HG02970 (cell line): ENCODE measurements at regions not wholly inside any gene's neighbourhood (a gene's known extent, or its start where the extent isn't known, plus 50 kb on each side); places are given as distances from the start of the nearest gene placed in this dataset.
"Not testable (repeated sequence)": the region's sequence is repeated elsewhere in the genome, so short reads cannot be mapped to it uniquely, and the experiment has no call there.

Source experiments
- ATAC-seq: cut with Tn5 transposase; IDR thresholded peaks from one replicate; pipeline ENCODE4 v1.9.1; 2021; ENCODE audit warnings: mild to moderate bottlenecking, moderate library complexity, moderate number of reproducible peaks; ENCODE audit not compliant: unreplicated experiment, low FRiP score

DNA sequence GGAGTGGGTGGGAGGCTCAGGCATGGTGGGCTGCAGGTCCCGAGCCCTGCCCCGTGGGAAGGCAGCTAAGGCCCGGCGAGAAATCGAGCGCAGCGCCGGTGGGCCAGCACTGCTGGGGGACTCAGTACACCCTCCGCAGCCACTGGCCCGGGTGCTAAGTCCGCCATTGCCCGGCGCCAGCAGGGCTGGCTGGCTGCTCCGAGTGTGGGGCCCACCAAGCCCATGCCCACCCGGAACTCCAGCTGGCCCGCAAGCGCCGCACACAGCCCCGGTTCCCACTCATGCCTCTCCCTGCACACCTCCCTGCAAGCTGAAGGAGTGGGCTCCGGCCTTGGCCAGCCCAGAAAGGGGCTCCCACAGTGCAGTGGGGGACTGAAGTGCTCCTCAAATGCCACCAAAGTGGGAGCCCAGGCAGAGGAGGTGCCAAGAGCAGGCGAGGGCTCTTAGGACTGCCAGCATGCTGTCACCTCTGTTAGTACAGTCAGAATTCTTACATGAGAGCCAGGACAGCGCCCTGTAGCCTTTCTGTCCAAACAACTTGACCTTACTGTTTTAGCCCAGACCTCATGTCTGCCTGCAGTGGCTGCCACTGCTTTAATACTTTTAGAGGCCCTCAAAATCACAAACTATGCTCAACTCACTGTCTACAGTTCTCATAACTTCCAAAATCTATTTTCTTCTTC, 1117.9 kb downstream of the STIM2 start:
- ATAC-seq, result not testable (repeated sequence)

GRCh38 chr4:27985522-27985921, 1124.9 kb downstream of the STIM2 start:
- no peak for ATAC-seq

- ATAC-seq, result no peak
Observed at GRCh38 chr4:27986476-27986875, 1125.8 kb downstream of the STIM2 start.

DNA sequence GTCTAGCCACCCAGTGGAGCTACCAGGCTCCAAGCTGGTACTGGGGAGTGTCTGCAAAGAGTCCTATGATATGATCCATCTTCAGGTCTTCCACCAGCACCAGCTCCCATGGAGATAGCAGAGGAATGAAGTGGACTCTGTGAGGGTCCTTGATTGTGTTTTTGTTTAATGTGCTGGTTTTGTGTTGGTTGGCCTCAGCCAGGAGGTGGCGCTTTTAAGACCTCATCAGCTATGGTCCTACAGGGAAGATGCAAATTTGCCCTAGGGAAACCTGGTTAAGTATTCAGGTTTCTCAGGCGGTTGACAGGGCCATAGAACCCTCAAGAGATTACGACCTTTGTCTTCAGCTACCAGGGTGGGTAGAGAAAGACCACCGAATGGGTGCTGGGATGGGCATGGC, 1141.1 kb downstream of the STIM2 start:
- no peak for ATAC-seq

GRCh38 chr4:28004520-28004919, 1143.9 kb downstream of the STIM2 start:
- ATAC-seq, result no peak

- no peak for ATAC-seq
Observed at GRCh38 chr4:28006021-28006420, 1145.4 kb downstream of the STIM2 start.

- no peak for ATAC-seq
Observed at GRCh38 chr4:28007693-28008092, 1147.1 kb downstream of the STIM2 start.

GRCh38 chr4:28009541-28009940, 1148.9 kb downstream of the STIM2 start:
- no peak for ATAC-seq

DNA sequence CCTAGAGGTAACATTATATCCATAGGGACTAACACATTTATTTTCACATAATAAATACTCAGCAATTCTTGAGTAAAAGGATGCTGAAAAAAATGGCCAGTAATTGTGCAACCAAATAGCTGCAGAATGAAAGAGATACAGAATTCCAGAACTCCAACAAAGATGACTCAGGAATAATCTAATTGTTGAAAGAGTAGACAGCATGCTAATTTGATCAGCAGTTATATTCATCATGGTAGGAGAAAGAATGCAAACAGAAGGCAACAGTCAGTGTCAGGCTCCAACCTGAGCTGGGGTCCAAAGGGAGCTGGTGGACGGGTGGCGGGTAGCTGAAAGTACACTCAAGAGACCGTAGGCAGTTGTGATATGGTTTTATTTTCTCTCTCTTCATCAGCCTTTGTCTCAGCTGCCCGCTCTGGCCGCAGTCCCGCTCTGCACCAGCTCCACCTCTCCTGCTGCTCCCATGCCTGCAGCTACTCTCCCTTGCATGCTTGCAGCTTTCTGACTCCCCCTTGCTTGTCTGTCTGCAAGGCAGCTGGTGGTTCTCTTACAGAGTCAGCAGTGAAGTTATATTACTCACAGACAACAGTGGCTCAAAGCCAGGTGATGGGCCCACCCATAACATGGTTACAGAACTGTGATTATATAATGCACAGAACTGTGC, 1150.1 kb downstream of the STIM2 start:
- no peak for ATAC-seq

DNA sequence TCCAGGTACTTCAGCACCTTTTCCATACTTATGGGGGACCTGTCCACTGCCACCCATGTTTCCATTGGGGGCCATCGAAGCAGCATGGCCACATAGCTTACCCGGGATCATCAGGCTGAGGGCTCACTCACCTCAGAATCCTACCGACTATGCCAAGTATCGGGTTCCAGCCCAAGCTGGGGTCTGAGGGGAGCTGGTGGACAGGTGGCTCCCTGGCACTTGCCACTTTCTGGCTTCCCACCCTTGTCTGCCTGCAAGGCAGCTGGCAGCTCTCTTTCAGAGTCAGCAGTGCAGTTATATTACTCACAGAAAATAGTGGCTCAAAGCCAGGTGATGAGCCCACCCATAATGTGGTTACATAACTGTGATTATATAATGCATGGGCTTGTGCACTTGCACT, 1153.8 kb downstream of the STIM2 start:
- no peak for ATAC-seq

GRCh38 chr4:28015996-28016395, 1155.4 kb downstream of the STIM2 start:
- ATAC-seq, result no peak

GRCh38 chr4:28038253-28038652, 1177.6 kb downstream of the STIM2 start:
- not testable (repeated sequence) for ATAC-seq

DNA sequence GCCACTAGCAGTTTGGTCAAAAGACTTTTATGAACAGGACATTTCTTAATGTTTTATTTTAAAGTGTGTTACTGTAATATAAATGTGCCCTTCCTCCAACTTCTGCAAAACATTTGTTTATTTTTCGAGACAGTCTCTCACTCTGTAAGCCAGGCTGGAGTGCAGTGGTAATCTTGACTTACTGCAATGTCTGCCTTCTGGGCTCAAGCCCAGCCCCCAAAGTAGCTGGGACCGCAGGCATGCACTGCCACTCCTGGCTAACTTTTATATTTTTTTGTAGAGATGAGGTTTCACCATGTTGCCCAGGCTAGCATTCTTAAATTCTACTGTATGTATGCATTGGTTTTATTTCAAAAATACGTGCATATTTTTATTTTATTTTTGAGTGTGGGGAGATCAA, 1201.9 kb downstream of the STIM2 start:
- ATAC-seq, result no peak

DNA sequence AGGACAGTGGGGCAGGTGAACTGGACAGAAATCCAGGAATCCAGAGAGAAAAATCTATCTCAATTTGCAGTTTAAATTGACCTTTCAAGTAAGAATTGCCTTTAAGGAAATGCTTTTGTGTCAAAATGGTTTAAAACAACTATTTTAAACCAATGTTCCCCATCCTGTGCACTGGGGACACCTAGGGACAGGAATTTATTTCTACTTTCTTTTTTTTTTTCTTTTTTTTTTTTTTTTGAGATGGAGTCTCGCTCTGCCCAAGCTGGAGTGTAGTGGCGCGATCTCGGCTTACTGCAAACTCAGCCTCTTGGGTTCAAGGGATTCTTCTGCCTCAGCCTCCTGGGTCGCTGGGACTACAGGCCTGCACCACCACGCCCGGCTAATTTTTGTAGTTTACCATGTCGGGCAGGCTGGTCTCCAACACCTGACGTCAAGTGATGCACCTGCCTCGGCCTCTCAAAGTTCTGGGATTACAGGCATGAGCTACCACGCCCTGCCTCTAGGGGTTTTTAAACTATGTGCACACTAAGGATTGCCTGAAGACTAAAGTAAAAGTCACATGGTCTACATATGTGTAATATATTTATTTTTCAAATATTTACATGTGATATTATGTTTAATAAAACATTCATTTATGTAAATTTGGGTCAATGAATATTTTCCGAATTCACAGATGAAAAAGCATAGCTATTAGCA, 1213.4 kb downstream of the STIM2 start:
- ATAC-seq, result no peak

GRCh38 chr4:28075401-28075956, 1214.8 kb downstream of the STIM2 start:
- no peak for ATAC-seq

- ATAC-seq, result not testable (repeated sequence)
Observed at GRCh38 chr4:28077203-28077602, 1216.6 kb downstream of the STIM2 start.

- ATAC-seq, result no peak
Observed at GRCh38 chr4:28082686-28083390, 1222.2 kb downstream of the STIM2 start.

GRCh38 chr4:28092610-28093009, 1232.0 kb downstream of the STIM2 start:
- ATAC-seq, result no peak

DNA sequence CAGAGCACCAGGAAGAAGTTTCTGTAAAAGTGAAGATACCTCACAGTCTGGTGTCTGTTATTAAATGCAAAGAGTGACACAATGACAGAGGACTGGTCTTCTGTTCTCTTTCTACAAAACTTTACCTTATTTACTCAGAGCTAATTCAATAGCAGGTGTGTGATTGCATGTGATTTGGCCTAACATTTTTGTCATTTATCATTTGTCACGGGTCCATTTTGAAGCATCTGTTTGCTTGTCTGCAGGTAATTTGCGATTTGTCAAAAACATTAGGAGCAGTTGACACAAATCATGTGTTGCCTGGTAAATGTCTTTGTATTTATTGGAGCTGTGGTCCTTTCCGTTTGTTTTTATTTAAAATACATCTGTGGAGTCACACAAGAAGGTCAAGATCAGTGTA, 1232.4 kb downstream of the STIM2 start:
- no peak for ATAC-seq

GRCh38 chr4:28101583-28101982, 1240.9 kb downstream of the STIM2 start:
- ATAC-seq, result no peak
